ENCODE measurements at regions not wholly inside any gene's neighbourhood (a gene's known extent, or its start where the extent isn't known, plus 50 kb on each side); places are given as distances from the start of the nearest gene placed in this dataset.

GRCh38 chr1:81406292-81406999 is 394.3 kb upstream of the ADGRL2 start:
- Histone ChIP-seq H3K36me3 (replicated peaks in 1 of 2; ENCODE audit: control insufficient read depth in 1 of 2, insufficient read depth in 2 of 2, low read length in 2 of 2) (no peaks in the 10 kb centered on the region), H3K27ac (ENCODE audit: low read depth in 1 of 2, low read length in 2 of 2) (no peak overlapping the region), H4K20me1 (ENCODE audit: insufficient read depth, low read length) (no peaks in the 10 kb centered on the region), H3K9ac (ENCODE audit: insufficient read depth, low read length, poor library complexity, severe bottlenecking) (no peak overlapping the region), H3K9me3 (replicated peaks in 1 of 2; ENCODE audit: control insufficient read depth in 1 of 2, insufficient read depth in 1 of 2, low read length in 2 of 2) (no peaks in the 10 kb centered on the region), H3K79me2 (ENCODE audit: insufficient read depth, low read length) (no peaks in the 10 kb centered on the region), H3K4me3 (replicated peaks in 1 of 3; ENCODE audit: low read depth in 2 of 3, low read length in 3 of 3) (no peak overlapping the region), H3K4me2 (replicated peaks; ENCODE audit: extremely low read depth, low read length, poor library complexity, severe bottlenecking) (no peak overlapping the region), H2AFZ (ENCODE audit: insufficient read depth, low read depth, low read length, poor library complexity, severe bottlenecking) (no peak overlapping the region), H3K27me3 (ENCODE audit: control insufficient read depth in 2 of 2, insufficient read depth in 2 of 2, low read length in 2 of 2) (no peaks in the 10 kb centered on the region), H3K4me1 (ENCODE audit: control insufficient read depth in 1 of 2, insufficient read depth in 2 of 2, low read length in 2 of 2) (peaks cover 0 to 4% of the 10 kb centered on the region in 2 donors)
- no peak for DNase-seq
- H3K4me1 Mint-ChIP-seq = peaks cover 20% of the 10 kb centered on the region
- no peak overlapping the region for H3K27ac Mint-ChIP-seq
- 93% methylated on average over 2 of the region's 8 CpGs for WGBS (ENCODE audit: insufficient coverage)
- no peaks in the 10 kb centered on the region for H3K27me3 Mint-ChIP-seq (ENCODE audit: low read depth in 3 of 3)
- no peak for TF ChIP-seq CTCF (IDR thresholded peaks at IDR 0.05)
- H3K4me3 Mint-ChIP-seq = no peak overlapping the region
- intact Hi-C loops (cut with micrococcal nuclease) = no loop called here
- no peaks in the 10 kb centered on the region for H3K36me3 Mint-ChIP-seq
- peaks cover 0 to 7% (median 2%) of the 10 kb centered on the region in 7 donors for H3K9me3 Mint-ChIP-seq

- H3K9me3 Mint-ChIP-seq = peaks cover 9 to 33% (median 23%) of the 10 kb centered on the region in 7 donors
- no peak for DNase-seq
- H3K36me3 ChIP-seq (replicated peaks in 1 of 2; ENCODE audit: control insufficient read depth in 1 of 2, insufficient read depth in 2 of 2, low read length in 2 of 2) = no peaks in the 10 kb centered on the region
- no peak overlapping the region for H3K27ac Mint-ChIP-seq
- no peak overlapping the region for H3K4me3 Mint-ChIP-seq
- no peaks in the 10 kb centered on the region for H3K36me3 Mint-ChIP-seq
- no peak for TF ChIP-seq CTCF (IDR thresholded peaks at IDR 0.05)
- H4K20me1 ChIP-seq (ENCODE audit: insufficient read depth, low read length) = no peaks in the 10 kb centered on the region
- no peak overlapping the region for H3K4me3 ChIP-seq (replicated peaks in 1 of 3; ENCODE audit: low read depth in 2 of 3, low read length in 3 of 3)
- H3K4me2 ChIP-seq (replicated peaks; ENCODE audit: extremely low read depth, low read length, poor library complexity, severe bottlenecking) = no peak overlapping the region
- H3K27me3 Mint-ChIP-seq (ENCODE audit: low read depth in 3 of 3) = peaks cover 0 to 2% (median 0%) of the 10 kb centered on the region in 3 donors
- H3K27me3 ChIP-seq (ENCODE audit: control insufficient read depth in 2 of 2, insufficient read depth in 2 of 2, low read length in 2 of 2) = no peaks in the 10 kb centered on the region
- H2AFZ ChIP-seq (ENCODE audit: insufficient read depth, low read depth, low read length, poor library complexity, severe bottlenecking) = no peak overlapping the region
- no peaks in the 10 kb centered on the region for H3K4me1 ChIP-seq (ENCODE audit: control insufficient read depth in 1 of 2, insufficient read depth in 2 of 2, low read length in 2 of 2)
- no peaks in the 10 kb centered on the region for H3K4me1 Mint-ChIP-seq
- H3K9me3 ChIP-seq (replicated peaks in 1 of 2; ENCODE audit: control insufficient read depth in 1 of 2, insufficient read depth in 1 of 2, low read length in 2 of 2) = peaks cover 17 to 22% of the 10 kb centered on the region in 2 donors
- no peak overlapping the region for H3K9ac ChIP-seq (ENCODE audit: insufficient read depth, low read length, poor library complexity, severe bottlenecking)
- H3K27ac ChIP-seq (ENCODE audit: low read depth in 1 of 2, low read length in 2 of 2) = no peak overlapping the region
- no peaks in the 10 kb centered on the region for H3K79me2 ChIP-seq (ENCODE audit: insufficient read depth, low read length)
- intact Hi-C loops (cut with micrococcal nuclease) = no loop called here
Measured at GRCh38 chr1:81398041-81398440, 402.7 kb upstream of the ADGRL2 start.
